HL-60 (cell line): ENCODE measurements at regions not wholly inside any gene's neighbourhood (a gene's known extent, or its start where the extent isn't known, plus 50 kb on each side); places are given as distances from the start of the nearest gene placed in this dataset.
"Not testable (repeated sequence)": the region's sequence is repeated elsewhere in the genome, so short reads cannot be mapped to it uniquely, and the experiment has no call there.

Experiments used
- CTCF ChIP-seq: IDR thresholded peaks from one replicate; pipeline ENCODE4 v1.5.1; 2011; ENCODE audit warnings: low read length, control low read depth, inconsistent platforms; ENCODE audit not compliant: insufficient read depth
- GABPA ChIP-seq: IDR thresholded peaks from 2 replicates; pipeline ENCODE4 v1.6.1; 2012; ENCODE audit warnings: low read depth

DNA sequence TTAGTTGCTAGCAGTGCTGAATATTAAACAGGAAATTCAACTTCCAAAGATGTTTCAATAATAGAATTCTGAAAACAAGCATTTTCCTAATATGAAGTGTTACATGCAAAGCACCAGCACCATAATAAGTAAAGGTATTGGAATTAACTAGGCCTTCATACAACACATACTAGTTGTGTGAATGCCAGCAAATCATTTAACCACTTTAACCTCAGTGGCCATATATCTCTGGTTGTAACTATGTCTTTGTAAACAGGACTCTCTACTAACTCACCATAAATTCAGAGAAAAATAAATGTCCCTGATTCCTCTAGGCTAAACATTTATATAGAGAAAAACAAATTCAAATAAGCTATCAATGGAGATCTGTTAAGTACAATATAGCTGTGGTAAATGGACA is 175.7 kb upstream of the NBPF9 start:
- not testable (repeated sequence) for TF ChIP-seq CTCF, GABPA
